ENCODE measurements at regions not wholly inside any gene's neighbourhood (a gene's known extent, or its start where the extent isn't known, plus 50 kb on each side); places are given as distances from the start of the nearest gene placed in this dataset.
"Not testable (repeated sequence)": the region's sequence is repeated elsewhere in the genome, so short reads cannot be mapped to it uniquely, and the experiment has no call there.

GRCh38 chr4:31190671-31191070, 470.5 kb downstream of the PCDH7 start:
- intact Hi-C loops (cut with DNase I) = no loop called here
- no peak for DNase-seq (ENCODE audit: low spot score)
- no peak for ATAC-seq

GRCh38 chr4:31192341-31192740, 472.2 kb downstream of the PCDH7 start:
- intact Hi-C loops (cut with DNase I) = no loop called here
- no peak for DNase-seq (ENCODE audit: low spot score)
- no peak for ATAC-seq

- intact Hi-C loops (cut with DNase I) = no loop called here
- DNase-seq (ENCODE audit: low spot score) = no peak
- no peak for ATAC-seq
Observed at GRCh38 chr4:31193521-31193920, 473.4 kb downstream of the PCDH7 start.

- peak; percentile 22 for ATAC-seq
- intact Hi-C loops (cut with DNase I) = no loop called here
- DNase-seq (ENCODE audit: low spot score) = no peak
Observed at GRCh38 chr4:31194823-31195222, 474.7 kb downstream of the PCDH7 start.

- ATAC-seq = no peak
- intact Hi-C loops (cut with DNase I) = no loop called here
Observed at GRCh38 chr4:31199644-31200043, 479.5 kb downstream of the PCDH7 start.

GRCh38 chr4:31202054-31202453, 481.9 kb downstream of the PCDH7 start:
- intact Hi-C loops (cut with DNase I); DNase-seq (ENCODE audit: low spot score); ATAC-seq: not testable (repeated sequence)

More at GRCh38 chr4:31199644-31200043, 479.5 kb downstream of the PCDH7 start:
- DNase-seq (ENCODE audit: low spot score) = no peak

GRCh38 chr4:31204874-31205273, 484.7 kb downstream of the PCDH7 start:
- intact Hi-C loops (cut with DNase I) = no loop called here
- DNase-seq (ENCODE audit: low spot score) = no peak
- no peak for ATAC-seq

- DNase-seq (ENCODE audit: low spot score) (no peak), ATAC-seq (no peak)
- intact Hi-C loops (cut with DNase I) = no loop called here
Observed at GRCh38 chr4:31220921-31221320, 500.8 kb downstream of the PCDH7 start.

GRCh38 chr4:31228068-31228467, 507.9 kb downstream of the PCDH7 start:
- ATAC-seq (no peak), DNase-seq (ENCODE audit: low spot score) (no peak)
- intact Hi-C loops (cut with DNase I) = no loop called here

GRCh38 chr4:31230594-31230993, 510.4 kb downstream of the PCDH7 start:
- intact Hi-C loops (cut with DNase I) = no loop called here
- no peak for DNase-seq (ENCODE audit: low spot score)
- no peak for ATAC-seq

GRCh38 chr4:31234494-31234893, 514.3 kb downstream of the PCDH7 start:
- no peak for DNase-seq (ENCODE audit: low spot score)
- intact Hi-C loops (cut with DNase I) = no loop called here
- ATAC-seq = no peak

GRCh38 chr4:31234901-31235300, 514.7 kb downstream of the PCDH7 start:
- ATAC-seq = no peak
- DNase-seq (ENCODE audit: low spot score) = no peak
- intact Hi-C loops (cut with DNase I) = no loop called here

- intact Hi-C loops (cut with DNase I) = no loop called here
- no peak for DNase-seq (ENCODE audit: low spot score)
- no peak for ATAC-seq
Observed at GRCh38 chr4:31236020-31236638, 516.0 kb downstream of the PCDH7 start.

- no peak for ATAC-seq
- no peak for DNase-seq (ENCODE audit: low spot score)
- intact Hi-C loops (cut with DNase I) = no loop called here
Observed at GRCh38 chr4:31236639-31237173, 516.5 kb downstream of the PCDH7 start.

GRCh38 chr4:31237233-31237632, 517.1 kb downstream of the PCDH7 start:
- no peak for DNase-seq (ENCODE audit: low spot score)
- intact Hi-C loops (cut with DNase I) = no loop called here
- no peak for ATAC-seq

- intact Hi-C loops (cut with DNase I) = no loop called here
- DNase-seq (ENCODE audit: low spot score) (no peak), ATAC-seq (no peak)
Observed at GRCh38 chr4:31239886-31240285, 519.7 kb downstream of the PCDH7 start.

GRCh38 chr4:31241504-31242106, 521.4 kb downstream of the PCDH7 start:
- ATAC-seq = no peak

GRCh38 chr4:31246856-31247255, 526.7 kb downstream of the PCDH7 start:
- DNase-seq (ENCODE audit: low spot score) (no peak), ATAC-seq (no peak)
- intact Hi-C loops (cut with DNase I) = no loop called here

More at GRCh38 chr4:31241504-31242106, 521.4 kb downstream of the PCDH7 start:
- no peak for DNase-seq (ENCODE audit: low spot score)
- intact Hi-C loops (cut with DNase I) = no loop called here

- DNase-seq (ENCODE audit: low spot score) = no peak
- intact Hi-C loops (cut with DNase I) = no loop called here
- ATAC-seq = no peak
Observed at GRCh38 chr4:31259119-31259518, 539.0 kb downstream of the PCDH7 start.

GRCh38 chr4:31261632-31262031, 541.5 kb downstream of the PCDH7 start:
- intact Hi-C loops (cut with DNase I) = no loop called here
- DNase-seq (ENCODE audit: low spot score) (no peak), ATAC-seq (no peak)

GRCh38 chr4:31266094-31266493, 545.9 kb downstream of the PCDH7 start:
- intact Hi-C loops (cut with DNase I); ATAC-seq; DNase-seq (ENCODE audit: low spot score): not testable (repeated sequence)

All from sciatic nerve (tissue), 2 donors.